ENCODE measurements at regions not wholly inside any gene's neighbourhood (a gene's known extent, or its start where the extent isn't known, plus 50 kb on each side); places are given as distances from the start of the nearest gene placed in this dataset.

DNA sequence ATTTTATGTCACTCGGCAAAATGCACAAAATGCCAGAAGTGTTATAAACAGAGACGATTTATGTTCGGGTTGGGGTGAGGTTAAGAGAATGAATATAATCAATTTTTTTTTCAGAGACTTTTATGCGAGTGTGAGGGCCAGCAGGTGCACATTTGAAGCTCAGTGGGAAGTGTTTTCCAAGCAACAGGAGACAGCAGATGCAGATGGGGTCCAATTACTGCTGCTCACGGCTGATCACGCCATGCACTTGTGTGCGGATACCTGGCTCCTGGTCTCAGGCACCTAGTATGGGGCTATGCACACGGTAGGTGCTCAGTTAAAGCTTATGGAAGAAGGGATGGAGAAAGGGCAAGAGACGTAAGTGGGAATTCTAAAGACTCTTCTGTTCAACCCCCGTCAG lies 249.1 kb downstream of the MIAT start:
- intact Hi-C loops (cut with micrococcal nuclease), result no loop called here
- Mint-ChIP-seq H3K9me3 (ENCODE audit: unreplicated experiment) (no peaks in the 10 kb centered on the region), H3K36me3 (ENCODE audit: insufficient read depth, unreplicated experiment) (no peaks in the 10 kb centered on the region), H3K27me3 (ENCODE audit: insufficient read depth, unreplicated experiment) (peaks cover 86% of the 10 kb centered on the region), H3K4me1 (ENCODE audit: insufficient read depth, unreplicated experiment) (no peaks in the 10 kb centered on the region), H3K27ac (ENCODE audit: low read depth, unreplicated experiment) (no peak overlapping the region), H3K4me3 (ENCODE audit: unreplicated experiment) (no peak overlapping the region)
- no TSS peak for BruUV-seq (replicated peaks)
- TF ChIP-seq, protein P1, sequence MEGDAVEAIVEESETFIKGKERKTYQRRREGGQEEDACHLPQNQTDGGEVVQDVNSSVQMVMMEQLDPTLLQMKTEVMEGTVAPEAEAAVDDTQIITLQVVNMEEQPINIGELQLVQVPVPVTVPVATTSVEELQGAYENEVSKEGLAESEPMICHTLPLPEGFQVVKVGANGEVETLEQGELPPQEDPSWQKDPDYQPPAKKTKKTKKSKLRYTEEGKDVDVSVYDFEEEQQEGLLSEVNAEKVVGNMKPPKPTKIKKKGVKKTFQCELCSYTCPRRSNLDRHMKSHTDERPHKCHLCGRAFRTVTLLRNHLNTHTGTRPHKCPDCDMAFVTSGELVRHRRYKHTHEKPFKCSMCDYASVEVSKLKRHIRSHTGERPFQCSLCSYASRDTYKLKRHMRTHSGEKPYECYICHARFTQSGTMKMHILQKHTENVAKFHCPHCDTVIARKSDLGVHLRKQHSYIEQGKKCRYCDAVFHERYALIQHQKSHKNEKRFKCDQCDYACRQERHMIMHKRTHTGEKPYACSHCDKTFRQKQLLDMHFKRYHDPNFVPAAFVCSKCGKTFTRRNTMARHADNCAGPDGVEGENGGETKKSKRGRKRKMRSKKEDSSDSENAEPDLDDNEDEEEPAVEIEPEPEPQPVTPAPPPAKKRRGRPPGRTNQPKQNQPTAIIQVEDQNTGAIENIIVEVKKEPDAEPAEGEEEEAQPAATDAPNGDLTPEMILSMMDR (IDR thresholded peaks at IDR 0.05; ENCODE audit: unreplicated experiment), result no peak
- no peak for DNase-seq (ENCODE audit: unreplicated experiment)
- ChIA-PET POLR2A (no interaction called here), CTCF (interaction anchor here (1.4 kb wide), 1 partner anchor 11 kb away, joined by 3 read pairs; no protein-coding TSS in a partner anchor)

DNA sequence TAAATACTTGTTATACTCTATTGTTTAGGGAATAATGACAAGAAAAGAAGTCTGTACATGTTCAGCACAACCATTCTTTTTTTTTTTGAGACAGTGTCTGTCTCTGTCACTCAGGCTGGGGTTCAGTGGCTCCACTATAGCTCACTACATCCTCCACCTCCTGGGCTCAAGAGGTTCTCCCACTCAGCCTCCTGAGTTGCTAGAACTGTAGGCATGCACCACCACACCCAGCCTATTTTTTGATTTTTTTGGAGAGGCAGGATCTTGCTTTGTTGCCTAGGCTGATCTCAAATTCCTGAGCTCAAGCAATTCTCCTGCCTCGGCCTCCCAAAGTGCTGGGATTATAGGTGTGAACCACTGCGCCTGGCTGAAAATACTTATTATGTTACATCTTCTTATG lies 250.0 kb downstream of the MIAT start:
- no peaks in the 10 kb centered on the region for H3K9me3 Mint-ChIP-seq (ENCODE audit: unreplicated experiment)

DNA sequence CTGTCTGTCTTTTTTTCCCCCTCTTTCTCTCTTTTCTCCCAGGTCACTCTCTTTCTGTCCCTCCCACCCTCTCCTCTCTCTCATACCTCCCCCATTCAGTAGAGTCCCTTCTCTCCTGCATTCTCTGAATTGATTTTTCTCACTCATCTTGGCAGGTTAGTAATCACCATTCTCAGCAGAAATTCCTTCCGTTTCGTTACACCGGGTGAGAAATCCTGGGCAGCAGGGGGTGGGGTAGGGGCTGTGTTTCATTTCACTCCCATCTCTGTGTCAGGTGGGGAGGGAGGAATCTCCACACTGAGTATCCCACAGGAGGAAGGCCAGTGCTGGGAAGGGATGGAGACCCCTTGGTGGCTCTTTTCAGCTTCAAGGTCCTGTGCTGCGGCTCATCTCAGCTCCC lies 253.5 kb downstream of the MIAT start:
- DNase-seq (ENCODE audit: unreplicated experiment), result no peak
- no TSS peak for BruUV-seq (replicated peaks)
- intact Hi-C loops (cut with micrococcal nuclease), result no loop called here
- CTCF ChIA-PET, result no interaction called here
- POLR2A ChIA-PET, result no interaction called here
- no peaks in the 10 kb centered on the region for H3K4me1 Mint-ChIP-seq (ENCODE audit: insufficient read depth, unreplicated experiment)
- H3K9me3 Mint-ChIP-seq (ENCODE audit: unreplicated experiment), result no peaks in the 10 kb centered on the region
- no peaks in the 10 kb centered on the region for H3K36me3 Mint-ChIP-seq (ENCODE audit: insufficient read depth, unreplicated experiment)
- no peak overlapping the region for H3K27ac Mint-ChIP-seq (ENCODE audit: low read depth, unreplicated experiment)
- peaks cover 94% of the 10 kb centered on the region for H3K27me3 Mint-ChIP-seq (ENCODE audit: insufficient read depth, unreplicated experiment)
- H3K4me3 Mint-ChIP-seq (ENCODE audit: unreplicated experiment), result no peak overlapping the region
- TF ChIP-seq, protein P1 (IDR thresholded peaks at IDR 0.05; ENCODE audit: unreplicated experiment), result no peak

More for the DNA sequence above, 250.0 kb downstream of the MIAT start:
- no peak overlapping the region for H3K27ac Mint-ChIP-seq (ENCODE audit: low read depth, unreplicated experiment)
- no peaks in the 10 kb centered on the region for H3K36me3 Mint-ChIP-seq (ENCODE audit: insufficient read depth, unreplicated experiment)
- H3K27me3 Mint-ChIP-seq (ENCODE audit: insufficient read depth, unreplicated experiment), result peaks cover 94% of the 10 kb centered on the region
- POLR2A ChIA-PET, result no interaction called here
- CTCF ChIA-PET, result interaction anchor here (0.5 to 0.6 kb wide), 2 partner anchors 215 to 891 kb away, joined by 3 read pairs; no protein-coding TSS in a partner anchor
- no TSS peak for BruUV-seq (replicated peaks)
- TF ChIP-seq, protein P1 (IDR thresholded peaks at IDR 0.05; ENCODE audit: unreplicated experiment), result no peak
- intact Hi-C loops (cut with micrococcal nuclease), result no loop called here
- no peaks in the 10 kb centered on the region for H3K4me1 Mint-ChIP-seq (ENCODE audit: insufficient read depth, unreplicated experiment)
- no peak for DNase-seq (ENCODE audit: unreplicated experiment)
- H3K4me3 Mint-ChIP-seq (ENCODE audit: unreplicated experiment), result no peak overlapping the region

DNA sequence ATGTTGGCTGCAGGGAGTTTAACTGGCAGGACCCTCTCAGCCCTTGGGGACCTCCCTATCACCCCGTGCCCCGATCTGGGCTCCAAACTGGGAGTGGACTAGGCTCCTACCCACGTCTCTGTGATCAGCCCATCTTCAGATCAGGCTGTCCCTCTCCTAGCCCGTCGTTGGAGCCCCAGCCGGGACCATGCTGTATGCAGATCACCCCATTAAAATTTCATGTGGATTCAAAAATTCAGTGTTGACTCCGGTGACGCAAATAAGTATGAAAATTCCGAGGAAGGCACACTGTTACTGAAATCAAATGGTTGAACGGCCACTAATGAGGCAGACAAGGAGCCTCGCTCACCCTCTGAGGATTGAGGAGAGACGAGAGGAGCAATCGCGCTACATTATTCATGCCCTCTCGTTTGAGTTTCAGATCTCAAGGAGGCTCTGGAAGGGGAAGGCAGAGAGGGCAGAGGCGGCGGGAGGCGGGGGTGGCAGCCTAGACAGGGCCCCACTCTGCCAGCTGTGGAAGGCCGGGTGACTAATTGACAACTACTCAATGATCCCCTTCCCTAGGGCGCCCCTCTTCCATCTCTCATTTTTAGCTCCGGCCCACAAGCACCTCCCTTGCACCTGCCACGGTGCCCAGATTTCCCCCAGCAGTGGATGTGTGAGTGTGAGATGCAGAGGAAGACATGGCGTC lies 255.4 kb downstream of the MIAT start:
- BruUV-seq (replicated peaks), result no TSS peak
- intact Hi-C loops (cut with micrococcal nuclease), result no loop called here
- Mint-ChIP-seq H3K36me3 (ENCODE audit: insufficient read depth, unreplicated experiment) (no peaks in the 10 kb centered on the region), H3K4me1 (ENCODE audit: insufficient read depth, unreplicated experiment) (no peaks in the 10 kb centered on the region), H3K4me3 (ENCODE audit: unreplicated experiment) (no peak overlapping the region), H3K27me3 (ENCODE audit: insufficient read depth, unreplicated experiment) (peaks cover 99% of the 10 kb centered on the region), H3K27ac (ENCODE audit: low read depth, unreplicated experiment) (no peak overlapping the region), H3K9me3 (ENCODE audit: unreplicated experiment) (peaks cover 3% of the 10 kb centered on the region)
- ChIA-PET POLR2A (no interaction called here), CTCF (interaction anchor here (0.6 kb wide), 1 partner anchor 77 kb away, joined by 3 read pairs; no protein-coding TSS in a partner anchor)
- TF ChIP-seq, protein P1 (IDR thresholded peaks at IDR 0.05; ENCODE audit: unreplicated experiment), result no peak
- no peak for DNase-seq (ENCODE audit: unreplicated experiment)
